Stomach (tissue), 8 donors: ENCODE measurements at regions not wholly inside any gene's neighbourhood (a gene's known extent, or its start where the extent isn't known, plus 50 kb on each side); places are given as distances from the start of the nearest gene placed in this dataset.

Experiments used
- DNase-seq, 2 donors: peaks; one replicate each; pipeline versions ENCODE4 v3.0.0 to v3.0.0-alpha.2; 2013 to 2019
- H3K27ac ChIP-seq, 5 donors: fragments of 200-600 bp in 4 of 5; sonication (generic) in 4 of 5; one replicate each; pipeline ENCODE4 v1.5.1; 2013 to 2019; ENCODE audit warnings: mild to moderate bottlenecking in 1 of 5, moderate library complexity in 1 of 5
- H3K27me3 ChIP-seq, 3 donors: fragments of 200-600 bp; sonication (generic); one replicate each; pipeline ENCODE4 v1.5.1; 2017 to 2019; ENCODE audit warnings: mixed run types in 1 of 3
- H3K36me3 ChIP-seq, 4 donors: fragments of 200-600 bp; sonication (generic); 1 replicate in 3 of 4; 2 replicates in 1 of 4; pipeline ENCODE4 v1.5.1; 2016 to 2019
- H3K4me1 ChIP-seq, 4 donors: fragments of 200-600 bp; sonication (generic); one replicate each; pipeline ENCODE4 v1.5.1; 2016 to 2019
- H3K4me3 ChIP-seq, 4 donors: fragments of 200-600 bp; sonication (generic) in 3 of 4; one replicate each; pipeline ENCODE4 v1.5.1; 2016 to 2019; ENCODE audit warnings: mild to moderate bottlenecking in 1 of 4
- H3K9me3 ChIP-seq, 4 donors: fragments of 200-600 bp; sonication (generic); one replicate each; pipeline ENCODE4 v1.5.1; 2016 to 2019
- CTCF ChIP-seq, 7 experiments: fragments of 450-650 bp in 4 of 7; fragments of 200-600 bp in 3 of 7; sonication (generic) in 3 of 7; IDR thresholded peaks; one replicate each; pipeline ENCODE4 v1.5.1; 2016 to 2019; ENCODE audit warnings: antibody characterized with exemption in 7 of 7, control low read depth in 2 of 7, mild to moderate bottlenecking in 1 of 7
- EP300 ChIP-seq: sonication (generic); formaldehyde crosslinking; IDR thresholded peaks from one replicate; pipeline ENCODE4 v1.6.1; 2017; ENCODE audit warnings: antibody characterized with exemption
- POLR2A ChIP-seq, 4 donors: fragments of 450-650 bp; IDR thresholded peaks; one replicate each; pipeline ENCODE4 v1.6.1; 2016; ENCODE audit warnings: antibody characterized with exemption in 4 of 4, control low read depth in 2 of 4, mild to moderate bottlenecking in 1 of 4, moderate library complexity in 1 of 4
- POLR2AphosphoS5 ChIP-seq, 3 donors: sonication (generic); formaldehyde crosslinking; IDR thresholded peaks; one replicate each; pipeline ENCODE4 v1.6.1; 2016; ENCODE audit warnings: antibody characterized with exemption in 3 of 3
- WGBS, 5 donors: extraction: QIAGEN DNeasy Blood & Tissue Kit in 3 of 5; methylation state at CpG; one replicate each; pipeline versions ENCODE4 v1.1.5 to v1.1.7; 2013 to 2018; 5-methylcytosine and 5-hydroxymethylcytosine counted together
- intact Hi-C: fragments of 100-400 bp; cut with DNase I; formaldehyde crosslinking; loops from one replicate; pipeline ENCODE4 v1.15.1; 2023; ENCODE audit warnings: low total_unique reads
- donor health status: healthy with polysubstance abuse.
- donor health status: Bipolar disorder and iron deficiency.
- donor health status: healthy.

GRCh38 chr21:35222021-35222420 lies 172.9 kb upstream of the RUNX1 start:
- Histone ChIP-seq H3K27me3 (no peaks in the 10 kb centered on the region), H3K9me3 (no peaks in the 10 kb centered on the region), H3K27ac (no peak overlapping the region), H3K4me3 (no peak overlapping the region), H3K36me3 (no peaks in the 10 kb centered on the region), H3K4me1 (peaks cover 0 to 22% (median 9%) of the 10 kb centered on the region in 4 donors)
- 80 to 88% (median 83%) methylated on average over 3 of the region's 3 CpGs for WGBS, 5 donors
- intact Hi-C loops = no loop called here
- no peak for DNase-seq
- TF ChIP-seq POLR2A (IDR thresholded peaks at IDR 0.05) (no peak), CTCF (IDR thresholded peaks at IDR 0.05) (no peak), POLR2AphosphoS5 (IDR thresholded peaks at IDR 0.05) (no peak), EP300 (no peak)

- intact Hi-C loops = no loop called here
- Histone ChIP-seq H3K9me3 (no peaks in the 10 kb centered on the region), H3K4me1 (peaks cover 0 to 10% (median 0%) of the 10 kb centered on the region in 4 donors), H3K4me3 (no peak overlapping the region), H3K27ac (no peak overlapping the region), H3K36me3 (no peaks in the 10 kb centered on the region), H3K27me3 (no peaks in the 10 kb centered on the region)
- TF ChIP-seq POLR2AphosphoS5 (IDR thresholded peaks at IDR 0.05) = no peak
- no peak for TF ChIP-seq CTCF (IDR thresholded peaks at IDR 0.05)
- TF ChIP-seq EP300 = no peak
- TF ChIP-seq POLR2A (IDR thresholded peaks at IDR 0.05) = no peak
- 91 to 100% (median 96%) methylated on average over 1 of the region's 1 CpG for WGBS, 5 donors
- no peak for DNase-seq
Observed at GRCh38 chr21:35220301-35220700, 171.2 kb upstream of the RUNX1 start.

GRCh38 chr21:35219719-35220118 lies 170.6 kb upstream of the RUNX1 start:
- intact Hi-C loops = no loop called here
- TF ChIP-seq POLR2AphosphoS5 (IDR thresholded peaks at IDR 0.05) = no peak
- no peak for TF ChIP-seq EP300
- no peak for TF ChIP-seq POLR2A (IDR thresholded peaks at IDR 0.05)
- no peak for TF ChIP-seq CTCF (IDR thresholded peaks at IDR 0.05)
- Histone ChIP-seq H3K27me3 (no peaks in the 10 kb centered on the region), H3K36me3 (no peaks in the 10 kb centered on the region), H3K27ac (no peak overlapping the region), H3K9me3 (no peaks in the 10 kb centered on the region), H3K4me3 (no peak overlapping the region), H3K4me1 (peaks cover 0 to 10% (median 0%) of the 10 kb centered on the region in 4 donors)
- 93 to 96% (median 94%) methylated on average over 2 of the region's 2 CpGs for WGBS, 5 donors
- no peak for DNase-seq

- WGBS, 5 donors = 55 to 85% (median 81%) methylated on average over 2 of the region's 2 CpGs
- intact Hi-C loops = no loop called here
- no peaks in the 10 kb centered on the region for H3K36me3 ChIP-seq
Observed at GRCh38 chr21:35219291-35219690, 170.2 kb upstream of the RUNX1 start.

More at GRCh38 chr21:35219291-35219690, 170.2 kb upstream of the RUNX1 start:
- TF ChIP-seq CTCF (IDR thresholded peaks at IDR 0.05) (no peak), POLR2A (IDR thresholded peaks at IDR 0.05) (no peak), EP300 (no peak), POLR2AphosphoS5 (IDR thresholded peaks at IDR 0.05) (no peak)
- DNase-seq = no peak
- H3K4me1 ChIP-seq = peaks cover 0 to 10% (median 0%) of the 10 kb centered on the region in 4 donors
- H3K27ac ChIP-seq = no peak overlapping the region
- no peaks in the 10 kb centered on the region for H3K27me3 ChIP-seq
- no peak overlapping the region for H3K4me3 ChIP-seq
- no peaks in the 10 kb centered on the region for H3K9me3 ChIP-seq
